ENCODE measurements at regions not wholly inside any gene's neighbourhood (a gene's known extent, or its start where the extent isn't known, plus 50 kb on each side); places are given as distances from the start of the nearest gene placed in this dataset.
"Not testable (repeated sequence)": the region's sequence is repeated elsewhere in the genome, so short reads cannot be mapped to it uniquely, and the experiment has no call there.

DNA sequence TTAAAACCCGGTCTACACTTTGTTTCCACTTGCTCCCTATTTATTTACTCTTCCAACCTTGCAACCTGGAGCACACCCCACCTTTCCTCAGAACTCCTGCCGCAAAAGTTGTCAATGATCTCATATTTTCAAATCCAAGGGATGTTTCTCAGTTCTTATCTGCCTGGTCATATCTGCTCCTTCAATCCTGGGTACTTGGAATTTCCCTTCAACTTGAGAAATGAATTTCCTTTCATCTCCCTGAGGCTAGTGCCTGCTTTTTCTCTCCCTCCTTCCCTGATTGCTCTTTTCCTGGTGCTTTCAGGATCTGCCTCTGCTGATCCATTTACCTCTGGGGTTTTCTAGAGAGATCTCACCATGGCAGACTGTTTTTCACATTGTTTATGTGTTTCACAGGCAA lies 154.8 kb upstream of the IRS2 start:
- no peak for DNase-seq
- Histone ChIP-seq H3K27ac (ENCODE audit: low read length) (no peak overlapping the region), H3K27me3 (replicated peaks in 1 of 2; ENCODE audit: control insufficient read depth in 2 of 2, extremely low read depth in 1 of 2, insufficient read depth in 2 of 2, low read length in 1 of 2) (no peaks in the 10 kb centered on the region), H3K36me3 (ENCODE audit: control insufficient read depth in 2 of 2, extremely low read depth in 1 of 2, insufficient read depth in 1 of 2, low read length in 1 of 2) (no peaks in the 10 kb centered on the region), H3K4me1 (ENCODE audit: control insufficient read depth in 1 of 2, extremely low read depth in 1 of 2, insufficient read depth in 2 of 2, low read length in 2 of 2) (no peaks in the 10 kb centered on the region), H3K4me3 (ENCODE audit: control insufficient read depth in 1 of 2, extremely low read depth in 1 of 2, low read length in 1 of 2) (no peak overlapping the region), H3K9me3 (no peaks in the 10 kb centered on the region)
- ChIA-PET POLR2A (no interaction called here), CTCF (no interaction called here)
- peaks cover 0 to 4% (median 0%) of the 10 kb centered on the region in 3 donors for H3K9me3 Mint-ChIP-seq
- no peaks in the 10 kb centered on the region for H3K36me3 Mint-ChIP-seq
- 71% methylated on average over 2 of the region's 2 CpGs for WGBS (ENCODE audit: insufficient coverage)
- no peak overlapping the region for H3K4me3 Mint-ChIP-seq
- peaks cover 2 to 6% of the 10 kb centered on the region in 2 donors for H3K27me3 Mint-ChIP-seq
- no peak for ATAC-seq (replicated peaks in 1 of 4)
- no peaks in the 10 kb centered on the region for H3K4me1 Mint-ChIP-seq
- no peak overlapping the region for H3K27ac Mint-ChIP-seq

DNA sequence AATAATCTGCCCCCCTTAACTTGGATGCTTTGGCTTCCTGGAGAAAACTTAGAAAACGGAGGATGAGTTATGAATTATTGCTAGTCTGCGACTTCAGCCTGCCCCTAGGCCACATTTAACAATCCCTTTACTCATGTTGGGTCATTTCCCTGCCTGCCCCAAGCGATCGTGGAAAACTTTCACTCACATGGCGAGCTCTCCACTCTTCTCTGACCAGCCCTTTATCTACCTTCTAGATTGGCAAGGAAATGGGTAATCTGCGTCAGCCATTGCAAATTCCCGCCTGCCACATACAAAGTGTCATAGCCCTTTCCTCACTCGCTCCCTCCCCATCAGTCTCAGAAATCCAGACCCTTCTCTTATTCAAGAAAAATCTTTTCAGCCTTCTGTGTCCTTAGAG lies 154.3 kb upstream of the IRS2 start:
- Mint-ChIP-seq H3K9me3 (peaks cover 0 to 3% (median 0%) of the 10 kb centered on the region in 3 donors), H3K27me3 (peaks cover 2 to 4% of the 10 kb centered on the region in 2 donors), H3K36me3 (no peaks in the 10 kb centered on the region), H3K4me1 (no peaks in the 10 kb centered on the region), H3K4me3 (no peak overlapping the region), H3K27ac (no peak overlapping the region)
- H3K4me1 ChIP-seq (ENCODE audit: control insufficient read depth in 1 of 2, extremely low read depth in 1 of 2, insufficient read depth in 2 of 2, low read length in 2 of 2), result no peaks in the 10 kb centered on the region
- POLR2A ChIA-PET, result no interaction called here
- no peaks in the 10 kb centered on the region for H3K9me3 ChIP-seq
- no peak overlapping the region for H3K27ac ChIP-seq (ENCODE audit: low read length)
- no peaks in the 10 kb centered on the region for H3K36me3 ChIP-seq (ENCODE audit: control insufficient read depth in 2 of 2, extremely low read depth in 1 of 2, insufficient read depth in 1 of 2, low read length in 1 of 2)
- WGBS (ENCODE audit: insufficient coverage), result 89% methylated on average over 6 of the region's 8 CpGs
- DNase-seq (no peak), ATAC-seq (replicated peaks in 1 of 4) (no peak)
- CTCF ChIA-PET, result no interaction called here
- H3K27me3 ChIP-seq (replicated peaks in 1 of 2; ENCODE audit: control insufficient read depth in 2 of 2, extremely low read depth in 1 of 2, insufficient read depth in 2 of 2, low read length in 1 of 2), result no peaks in the 10 kb centered on the region
- no peak overlapping the region for H3K4me3 ChIP-seq (ENCODE audit: control insufficient read depth in 1 of 2, extremely low read depth in 1 of 2, low read length in 1 of 2)

DNA sequence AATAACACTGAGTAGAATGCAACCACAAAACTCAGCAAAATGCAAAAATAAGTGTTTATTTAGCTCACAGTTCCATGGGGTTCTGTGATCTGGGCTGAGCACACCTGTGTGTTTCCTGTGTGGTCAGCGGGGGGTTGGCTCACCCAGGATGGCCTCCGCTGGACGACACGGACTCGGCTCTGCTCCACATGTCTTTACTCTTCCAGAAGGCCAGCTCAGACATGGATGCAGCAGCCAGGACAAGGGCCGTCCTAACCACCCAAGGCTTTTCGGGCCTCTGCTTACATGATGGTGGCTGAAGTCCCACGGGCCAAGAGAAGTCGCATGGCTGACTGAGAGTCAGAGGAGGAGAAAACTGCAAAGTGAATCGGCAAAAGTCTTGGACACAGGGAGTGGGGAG lies 153.5 kb upstream of the IRS2 start:
- Histone ChIP-seq H3K4me1 (ENCODE audit: control insufficient read depth in 1 of 2, extremely low read depth in 1 of 2, insufficient read depth in 2 of 2, low read length in 2 of 2) (no peaks in the 10 kb centered on the region), H3K27me3 (replicated peaks in 1 of 2; ENCODE audit: control insufficient read depth in 2 of 2, extremely low read depth in 1 of 2, insufficient read depth in 2 of 2, low read length in 1 of 2) (no peaks in the 10 kb centered on the region), H3K27ac (ENCODE audit: low read length) (no peak overlapping the region), H3K4me3 (ENCODE audit: control insufficient read depth in 1 of 2, extremely low read depth in 1 of 2, low read length in 1 of 2) (no peak overlapping the region), H3K36me3 (ENCODE audit: control insufficient read depth in 2 of 2, extremely low read depth in 1 of 2, insufficient read depth in 1 of 2, low read length in 1 of 2) (no peaks in the 10 kb centered on the region), H3K9me3 (no peaks in the 10 kb centered on the region)
- no peak overlapping the region for H3K27ac Mint-ChIP-seq
- ATAC-seq (replicated peaks in 1 of 4), result no peak
- peaks cover 0 to under 1% (median 0%) of the 10 kb centered on the region in 3 donors for H3K9me3 Mint-ChIP-seq
- H3K4me3 Mint-ChIP-seq, result no peak overlapping the region
- WGBS (ENCODE audit: insufficient coverage), result 85% methylated on average over 5 of the region's 10 CpGs
- H3K4me1 Mint-ChIP-seq, result no peaks in the 10 kb centered on the region
- ChIA-PET POLR2A (no interaction called here), CTCF (no interaction called here)
- no peaks in the 10 kb centered on the region for H3K36me3 Mint-ChIP-seq
- H3K27me3 Mint-ChIP-seq, result peaks cover 2 to 4% of the 10 kb centered on the region in 2 donors
- no peak for DNase-seq

DNA sequence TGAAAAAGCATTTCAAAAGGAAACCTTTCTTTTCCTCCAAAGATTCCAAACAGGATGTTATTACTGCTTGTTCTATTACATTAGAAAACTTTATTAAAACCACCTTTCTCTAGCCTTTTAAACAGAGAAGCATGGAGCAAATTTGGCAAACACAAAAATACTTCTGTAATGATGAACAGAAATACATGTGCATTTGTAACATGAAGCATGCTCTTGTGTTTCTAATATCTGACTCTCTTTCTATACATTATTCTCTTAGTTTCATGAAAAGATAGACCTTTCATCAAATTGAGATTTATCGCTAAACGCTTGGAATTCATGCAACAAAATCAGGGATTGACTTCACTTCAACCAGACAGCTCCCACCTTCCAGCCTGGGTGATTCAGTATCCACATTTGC lies 152.8 kb upstream of the IRS2 start:
- peaks cover 0 to 7% (median 0%) of the 10 kb centered on the region in 3 donors for H3K9me3 Mint-ChIP-seq
- no peaks in the 10 kb centered on the region for H3K36me3 ChIP-seq (ENCODE audit: control insufficient read depth in 2 of 2, extremely low read depth in 1 of 2, insufficient read depth in 1 of 2, low read length in 1 of 2)
- no peaks in the 10 kb centered on the region for H3K36me3 Mint-ChIP-seq
- DNase-seq (no peak), ATAC-seq (replicated peaks in 1 of 4) (no peak)
- H3K27ac ChIP-seq (ENCODE audit: low read length), result no peak overlapping the region
- no peaks in the 10 kb centered on the region for H3K27me3 ChIP-seq (replicated peaks in 1 of 2; ENCODE audit: control insufficient read depth in 2 of 2, extremely low read depth in 1 of 2, insufficient read depth in 2 of 2, low read length in 1 of 2)
- H3K4me1 ChIP-seq (ENCODE audit: control insufficient read depth in 1 of 2, extremely low read depth in 1 of 2, insufficient read depth in 2 of 2, low read length in 2 of 2), result no peaks in the 10 kb centered on the region
- H3K9me3 ChIP-seq, result no peaks in the 10 kb centered on the region
- WGBS (ENCODE audit: insufficient coverage), result 94% methylated on average over 2 of the region's 2 CpGs
- H3K27ac Mint-ChIP-seq, result no peak overlapping the region
- peaks cover 1 to 2% of the 10 kb centered on the region in 2 donors for H3K27me3 Mint-ChIP-seq
- POLR2A ChIA-PET, result no interaction called here
- H3K4me3 ChIP-seq (ENCODE audit: control insufficient read depth in 1 of 2, extremely low read depth in 1 of 2, low read length in 1 of 2), result no peak overlapping the region
- no peak overlapping the region for H3K4me3 Mint-ChIP-seq
- no peaks in the 10 kb centered on the region for H3K4me1 Mint-ChIP-seq
- CTCF ChIA-PET, result no interaction called here

DNA sequence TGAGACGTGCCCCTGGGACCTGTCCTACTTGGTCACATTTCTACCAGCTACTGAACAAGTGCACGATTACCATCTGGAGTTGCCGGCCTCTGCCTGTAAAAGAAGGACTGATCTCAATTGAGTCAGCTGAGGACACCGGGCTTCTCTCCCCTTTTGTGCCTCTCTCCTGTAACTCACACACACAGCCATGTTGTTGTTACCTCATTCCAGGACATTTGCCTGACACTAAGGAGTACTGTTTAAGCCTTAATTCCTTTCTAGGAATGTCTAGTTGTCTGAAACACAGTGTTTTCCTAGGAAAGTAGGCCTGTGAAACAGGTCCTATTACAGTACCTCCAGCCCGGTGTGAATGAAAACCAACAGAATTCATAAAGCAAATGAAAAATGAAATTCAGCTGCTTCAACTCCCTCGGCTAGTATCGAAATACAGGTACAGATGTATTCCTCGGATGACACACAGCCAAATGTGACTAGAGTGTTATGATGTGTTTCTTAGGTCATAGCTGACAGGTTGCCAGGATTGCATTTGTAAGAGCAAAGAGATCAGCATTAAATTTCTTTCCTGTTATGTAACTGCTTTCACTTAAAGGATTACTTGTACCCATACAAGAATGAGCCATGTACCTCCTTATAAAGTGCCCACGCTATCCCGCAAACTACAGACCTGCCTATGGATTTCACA lies 152.0 kb upstream of the IRS2 start:
- Mint-ChIP-seq H3K9me3 (peaks cover 0 to 7% (median 0%) of the 10 kb centered on the region in 3 donors), H3K36me3 (no peaks in the 10 kb centered on the region), H3K27me3 (no peaks in the 10 kb centered on the region), H3K4me1 (no peaks in the 10 kb centered on the region), H3K27ac (no peak overlapping the region), H3K4me3 (no peak overlapping the region)
- DNase-seq, result no peak
- Histone ChIP-seq H3K4me3 (ENCODE audit: control insufficient read depth in 1 of 2, extremely low read depth in 1 of 2, low read length in 1 of 2) (no peak overlapping the region), H3K36me3 (ENCODE audit: control insufficient read depth in 2 of 2, extremely low read depth in 1 of 2, insufficient read depth in 1 of 2, low read length in 1 of 2) (no peaks in the 10 kb centered on the region), H3K27me3 (replicated peaks in 1 of 2; ENCODE audit: control insufficient read depth in 2 of 2, extremely low read depth in 1 of 2, insufficient read depth in 2 of 2, low read length in 1 of 2) (no peaks in the 10 kb centered on the region), H3K9me3 (no peaks in the 10 kb centered on the region), H3K27ac (ENCODE audit: low read length) (no peak overlapping the region), H3K4me1 (ENCODE audit: control insufficient read depth in 1 of 2, extremely low read depth in 1 of 2, insufficient read depth in 2 of 2, low read length in 2 of 2) (no peaks in the 10 kb centered on the region)
- ChIA-PET CTCF (no interaction called here), POLR2A (no interaction called here)
- ATAC-seq (replicated peaks in 1 of 4), result no peak
- 81% methylated on average over 8 of the region's 10 CpGs for WGBS (ENCODE audit: insufficient coverage)

DNA sequence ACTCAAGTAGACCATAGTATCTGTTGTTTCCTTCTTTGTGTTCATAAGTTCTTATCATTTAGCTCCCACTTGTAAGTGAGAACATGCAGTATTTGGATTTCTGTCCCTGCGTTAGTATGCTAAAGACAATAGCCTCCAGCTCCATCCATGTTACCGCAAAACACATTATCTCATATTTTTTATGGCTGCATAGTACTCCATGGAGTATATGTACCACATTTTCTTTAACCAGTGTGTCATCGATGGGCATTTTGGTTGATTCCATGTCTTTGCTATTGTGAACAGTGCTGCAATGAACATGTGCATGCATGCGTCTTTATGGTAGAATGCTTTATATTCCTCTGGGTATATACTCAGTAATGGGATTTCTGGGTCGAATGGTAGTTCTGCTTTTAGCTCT lies 148.1 kb upstream of the IRS2 start:
- H3K4me3 ChIP-seq (ENCODE audit: control insufficient read depth in 1 of 2, extremely low read depth in 1 of 2, low read length in 1 of 2); DNase-seq; POLR2A ChIA-PET; ATAC-seq (replicated peaks in 1 of 4); H3K9me3 ChIP-seq; H3K27ac ChIP-seq (ENCODE audit: low read length); H3K27me3 ChIP-seq (replicated peaks in 1 of 2; ENCODE audit: control insufficient read depth in 2 of 2, extremely low read depth in 1 of 2, insufficient read depth in 2 of 2, low read length in 1 of 2); H3K27me3 Mint-ChIP-seq; H3K36me3 ChIP-seq (ENCODE audit: control insufficient read depth in 2 of 2, extremely low read depth in 1 of 2, insufficient read depth in 1 of 2, low read length in 1 of 2); H3K36me3 Mint-ChIP-seq; H3K4me3 Mint-ChIP-seq; H3K27ac Mint-ChIP-seq; H3K4me1 Mint-ChIP-seq; H3K9me3 Mint-ChIP-seq; H3K4me1 ChIP-seq (ENCODE audit: control insufficient read depth in 1 of 2, extremely low read depth in 1 of 2, insufficient read depth in 2 of 2, low read length in 2 of 2): not testable (repeated sequence)
- CTCF ChIA-PET, result interaction anchor here in 1 of 2 donors (0.6 kb wide), 1 partner anchor 840 kb away, joined by 3 read pairs; no protein-coding TSS in a partner anchor
- 100% methylated on average over 1 of the region's 5 CpGs for WGBS (ENCODE audit: insufficient coverage)

DNA sequence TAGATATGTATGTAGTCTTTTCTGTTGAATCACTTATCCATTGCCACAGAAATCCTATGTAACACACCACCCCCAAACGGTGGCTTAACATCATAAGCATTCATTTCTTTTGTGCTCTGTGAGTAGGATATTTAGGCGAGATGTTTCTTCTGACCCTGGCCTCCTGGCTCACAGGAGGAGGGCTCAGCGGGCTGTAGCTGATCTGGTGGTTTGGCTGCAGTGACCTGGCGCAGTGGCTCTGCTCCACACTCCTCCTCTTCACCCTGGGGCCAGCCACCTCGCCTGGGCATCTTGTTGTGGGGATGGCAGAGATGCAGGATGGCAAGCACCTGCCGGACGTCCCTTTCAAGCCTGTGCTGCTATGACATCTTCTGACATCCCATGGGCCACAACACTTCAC lies 147.1 kb upstream of the IRS2 start:
- Histone ChIP-seq H3K9me3 (no peaks in the 10 kb centered on the region), H3K36me3 (ENCODE audit: control insufficient read depth in 2 of 2, extremely low read depth in 1 of 2, insufficient read depth in 1 of 2, low read length in 1 of 2) (no peaks in the 10 kb centered on the region), H3K4me1 (ENCODE audit: control insufficient read depth in 1 of 2, extremely low read depth in 1 of 2, insufficient read depth in 2 of 2, low read length in 2 of 2) (no peaks in the 10 kb centered on the region), H3K27me3 (replicated peaks in 1 of 2; ENCODE audit: control insufficient read depth in 2 of 2, extremely low read depth in 1 of 2, insufficient read depth in 2 of 2, low read length in 1 of 2) (no peaks in the 10 kb centered on the region), H3K4me3 (ENCODE audit: control insufficient read depth in 1 of 2, extremely low read depth in 1 of 2, low read length in 1 of 2) (no peak overlapping the region), H3K27ac (ENCODE audit: low read length) (no peak overlapping the region)
- no CpG with 5 or more reads among the region's 7 CpGs for WGBS (ENCODE audit: insufficient coverage)
- no peak overlapping the region for H3K4me3 Mint-ChIP-seq
- DNase-seq (no peak), ATAC-seq (replicated peaks in 1 of 4) (no peak)
- peaks cover 0 to 7% (median 0%) of the 10 kb centered on the region in 3 donors for H3K9me3 Mint-ChIP-seq
- H3K4me1 Mint-ChIP-seq, result no peaks in the 10 kb centered on the region
- H3K27ac Mint-ChIP-seq, result no peak overlapping the region
- ChIA-PET CTCF (no interaction called here), POLR2A (no interaction called here)
- no peaks in the 10 kb centered on the region for H3K27me3 Mint-ChIP-seq
- no peaks in the 10 kb centered on the region for H3K36me3 Mint-ChIP-seq

Measured in T-cell (primary cell).